ENCODE measurements at regions not wholly inside any gene's neighbourhood (a gene's known extent, or its start where the extent isn't known, plus 50 kb on each side); places are given as distances from the start of the nearest gene placed in this dataset.

DNA sequence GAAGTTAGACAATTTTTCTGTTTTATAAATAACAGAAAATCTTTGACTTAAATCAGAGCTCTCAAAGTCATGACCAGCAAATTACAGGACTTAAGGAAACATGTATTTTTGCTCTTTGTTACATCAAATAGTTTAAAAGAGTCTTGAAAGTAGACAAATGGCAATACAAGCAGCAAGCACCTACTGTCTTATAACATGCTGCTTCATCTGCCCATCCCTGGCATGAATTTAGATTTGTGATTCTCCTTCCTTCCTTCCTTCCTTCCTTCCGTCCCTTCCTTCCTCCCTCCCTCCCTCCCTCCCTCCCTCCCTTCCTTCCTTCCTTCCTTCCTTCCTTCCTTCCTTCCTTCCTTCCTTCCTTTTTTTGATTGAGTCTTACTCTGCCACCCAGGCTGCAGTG lies 715.6 kb upstream of the FLRT2 start:
- H3K4me3 ChIP-seq (ENCODE audit: low read depth, low read length), result no peak overlapping the region
- TF ChIP-seq, protein P1, sequence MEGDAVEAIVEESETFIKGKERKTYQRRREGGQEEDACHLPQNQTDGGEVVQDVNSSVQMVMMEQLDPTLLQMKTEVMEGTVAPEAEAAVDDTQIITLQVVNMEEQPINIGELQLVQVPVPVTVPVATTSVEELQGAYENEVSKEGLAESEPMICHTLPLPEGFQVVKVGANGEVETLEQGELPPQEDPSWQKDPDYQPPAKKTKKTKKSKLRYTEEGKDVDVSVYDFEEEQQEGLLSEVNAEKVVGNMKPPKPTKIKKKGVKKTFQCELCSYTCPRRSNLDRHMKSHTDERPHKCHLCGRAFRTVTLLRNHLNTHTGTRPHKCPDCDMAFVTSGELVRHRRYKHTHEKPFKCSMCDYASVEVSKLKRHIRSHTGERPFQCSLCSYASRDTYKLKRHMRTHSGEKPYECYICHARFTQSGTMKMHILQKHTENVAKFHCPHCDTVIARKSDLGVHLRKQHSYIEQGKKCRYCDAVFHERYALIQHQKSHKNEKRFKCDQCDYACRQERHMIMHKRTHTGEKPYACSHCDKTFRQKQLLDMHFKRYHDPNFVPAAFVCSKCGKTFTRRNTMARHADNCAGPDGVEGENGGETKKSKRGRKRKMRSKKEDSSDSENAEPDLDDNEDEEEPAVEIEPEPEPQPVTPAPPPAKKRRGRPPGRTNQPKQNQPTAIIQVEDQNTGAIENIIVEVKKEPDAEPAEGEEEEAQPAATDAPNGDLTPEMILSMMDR (IDR thresholded peaks at IDR 0.05; ENCODE audit: low read depth, low read length), result no peak

GRCh38 chr14:84819528-84819927 lies 710.4 kb upstream of the FLRT2 start:
- H3K4me3 ChIP-seq (ENCODE audit: low read depth, low read length), result no peak overlapping the region
- TF ChIP-seq, protein P1 (IDR thresholded peaks at IDR 0.05; ENCODE audit: low read depth, low read length), result no peak

- TF ChIP-seq, protein P1 (IDR thresholded peaks at IDR 0.05; ENCODE audit: low read depth, low read length), result no peak
These were observed 704.3 kb upstream of the FLRT2 start for GRCh38 chr14:84825481-84826251.

DNA sequence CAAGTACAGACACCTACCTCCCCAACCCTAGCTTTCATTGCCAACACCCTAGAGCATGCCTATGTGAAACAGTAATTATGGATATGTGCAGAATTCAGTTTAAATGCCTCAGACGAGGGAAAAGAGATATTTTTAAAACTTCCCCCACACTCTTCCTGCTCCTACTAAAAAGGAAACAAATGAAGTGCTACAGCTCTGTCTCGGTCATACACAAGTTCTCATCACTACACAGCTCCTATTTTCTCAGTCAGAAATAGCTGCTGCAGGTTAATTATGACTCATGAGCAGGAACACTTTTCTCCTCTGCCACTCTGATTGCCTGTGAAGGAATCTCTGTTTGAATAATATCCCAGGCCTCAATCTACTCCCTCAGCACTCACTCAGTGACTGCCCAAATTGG lies 703.6 kb upstream of the FLRT2 start:
- TF ChIP-seq, protein P1 (IDR thresholded peaks at IDR 0.05; ENCODE audit: low read depth, low read length), result no peak
- H3K4me3 ChIP-seq (ENCODE audit: low read depth, low read length), result no peak overlapping the region

More at GRCh38 chr14:84825481-84826251, 704.3 kb upstream of the FLRT2 start:
- H3K4me3 ChIP-seq (ENCODE audit: low read depth, low read length), result no peak overlapping the region

DNA sequence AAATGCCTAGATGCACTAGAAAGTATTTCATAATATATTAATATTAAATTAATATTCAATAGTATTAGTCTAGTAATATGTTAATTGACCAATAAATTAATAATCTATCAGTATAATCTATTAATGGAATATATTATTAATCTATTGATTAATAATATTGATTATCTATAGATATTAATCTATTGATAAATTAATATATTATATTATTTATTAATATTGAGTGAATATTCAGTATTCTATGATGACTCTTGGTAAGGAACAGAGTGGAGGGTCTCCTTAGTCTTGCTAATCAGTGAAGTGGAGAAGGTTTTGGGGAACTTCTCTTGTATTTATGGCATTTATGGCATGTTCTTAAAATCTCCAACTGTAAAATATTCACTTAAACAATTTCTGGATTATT lies 679.3 kb upstream of the FLRT2 start:
- TF ChIP-seq, protein P1 (IDR thresholded peaks at IDR 0.05; ENCODE audit: low read depth, low read length), result no peak
- no peak overlapping the region for H3K4me3 ChIP-seq (ENCODE audit: low read depth, low read length)

DNA sequence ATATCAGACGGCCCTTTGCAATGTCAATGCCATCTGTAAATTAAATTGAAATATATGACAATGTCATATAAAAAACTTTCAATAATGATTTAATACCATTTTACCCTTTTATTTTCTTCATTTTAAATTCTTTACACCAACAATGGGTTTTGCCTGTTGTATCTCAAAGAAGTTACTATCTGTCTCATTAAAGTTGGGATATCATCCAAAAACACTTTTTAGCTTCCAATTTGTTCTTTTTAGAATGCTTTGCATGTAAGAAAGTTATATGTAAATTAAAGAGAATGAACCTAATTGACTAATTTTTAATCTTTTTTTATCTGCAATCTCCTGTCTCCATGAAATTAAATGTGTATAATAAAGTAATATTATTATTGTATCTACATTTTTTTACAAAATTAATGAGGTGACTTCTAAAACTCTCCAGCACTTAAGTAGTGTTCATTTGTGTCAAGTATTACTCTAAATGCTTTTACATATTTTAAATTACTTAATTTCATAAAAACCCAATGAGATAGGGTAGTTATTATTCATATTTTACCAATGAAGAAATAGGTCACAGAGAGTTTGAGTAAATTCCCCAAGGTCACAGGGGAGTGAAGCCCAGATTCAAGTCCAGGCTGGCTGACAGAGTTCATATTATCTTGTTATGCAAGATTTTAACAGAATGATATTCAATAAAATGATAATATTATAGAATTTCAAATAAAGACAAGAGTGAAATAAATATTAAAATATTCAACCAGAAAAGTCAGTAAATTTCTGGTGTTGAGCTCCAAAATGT lies 673.0 kb upstream of the FLRT2 start:
- TF ChIP-seq, protein P1 (IDR thresholded peaks at IDR 0.05; ENCODE audit: low read depth, low read length), result no peak
- no peak overlapping the region for H3K4me3 ChIP-seq (ENCODE audit: low read depth, low read length)

- no peak overlapping the region for H3K4me3 ChIP-seq (ENCODE audit: low read depth, low read length)
- TF ChIP-seq, protein P1 (IDR thresholded peaks at IDR 0.05; ENCODE audit: low read depth, low read length), result no peak
These were observed 672.4 kb upstream of the FLRT2 start for GRCh38 chr14:84857571-84857970.

All from WI38 (cell line).